Posterior cingulate gyrus (tissue), 11 donors: ENCODE measurements at regions not wholly inside any gene's neighbourhood (a gene's known extent, or its start where the extent isn't known, plus 50 kb on each side); places are given as distances from the start of the nearest gene placed in this dataset.

Experiments used
- DNase-seq, 10 donors: peaks; one replicate each; pipeline versions ENCODE4 v3.0.0 to v3.0.0-alpha.2; 2020 to 2021; ENCODE audit warnings: mixed read lengths in 3 of 10
- intact Hi-C: fragments of 100-400 bp; cut with DNase I; formaldehyde crosslinking; loops from one replicate; pipeline ENCODE4 v1.15.1; 2023

GRCh38 chr6:6704103-6705060, 115.9 kb downstream of the LY86 start:
- intact Hi-C loops = no loop called here

GRCh38 chr6:6705061-6705425, 116.5 kb downstream of the LY86 start:
- no peak for DNase-seq
- intact Hi-C loops = no loop called here

More at GRCh38 chr6:6704103-6705060, 115.9 kb downstream of the LY86 start:
- DNase-seq = no peak

GRCh38 chr6:6705915-6706675, 117.6 kb downstream of the LY86 start:
- no peak for DNase-seq

DNA sequence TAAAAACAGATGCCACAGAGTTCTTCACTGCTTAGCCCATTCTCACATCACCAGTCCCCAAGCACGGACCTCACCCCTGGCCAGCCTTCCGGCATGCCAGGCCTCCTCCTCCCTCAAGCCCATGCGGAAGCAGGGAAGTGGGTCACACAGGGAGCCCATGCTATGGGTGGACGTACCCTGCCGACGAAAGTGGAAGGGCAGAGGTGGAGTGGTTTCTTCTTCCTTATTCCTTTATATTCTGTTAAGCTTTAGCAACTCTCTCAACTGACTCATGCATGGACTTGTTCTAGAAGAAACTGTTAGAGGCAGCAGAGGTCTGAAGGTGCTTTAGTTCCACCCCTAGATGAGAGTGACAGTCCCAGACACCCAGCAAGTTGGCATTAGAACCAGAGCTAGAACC, 118.6 kb downstream of the LY86 start:
- DNase-seq = peak in 2 of 10 donors; percentile 21 to 86

More at GRCh38 chr6:6705915-6706675, 117.6 kb downstream of the LY86 start:
- intact Hi-C loops = no loop called here

DNA sequence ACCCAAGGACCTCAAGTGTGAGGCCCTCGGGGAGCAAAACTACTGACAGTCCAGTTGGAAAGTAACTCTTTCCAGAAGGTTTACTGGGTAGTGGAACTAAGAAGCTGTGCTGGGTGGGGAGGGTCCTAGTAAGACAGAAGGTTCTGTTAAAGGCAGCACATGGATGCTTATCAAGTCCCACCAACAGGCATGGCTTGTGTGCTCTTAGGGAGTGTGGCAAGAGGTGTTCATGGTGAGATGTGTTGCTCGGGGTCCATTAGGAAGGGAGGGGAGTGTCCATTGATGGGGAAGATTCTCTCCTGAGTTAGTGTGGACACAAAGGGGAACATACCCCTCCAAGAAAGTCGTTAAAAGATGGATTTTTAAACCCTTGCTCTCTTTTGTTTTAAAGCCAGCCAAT, 120.6 kb downstream of the LY86 start:
- no peak for DNase-seq
- intact Hi-C loops = no loop called here

More for the DNA sequence above, 118.6 kb downstream of the LY86 start:
- intact Hi-C loops = no loop called here

GRCh38 chr6:6711031-6711785, 122.7 kb downstream of the LY86 start:
- intact Hi-C loops = no loop called here
- no peak for DNase-seq

GRCh38 chr6:6711832-6712448, 123.4 kb downstream of the LY86 start:
- no peak for DNase-seq
- intact Hi-C loops = no loop called here

- DNase-seq = peak in 2 of 10 donors; percentile 74 to 84
- intact Hi-C loops = no loop called here
These were observed 124.2 kb downstream of the LY86 start for GRCh38 chr6:6712449-6713403.

DNA sequence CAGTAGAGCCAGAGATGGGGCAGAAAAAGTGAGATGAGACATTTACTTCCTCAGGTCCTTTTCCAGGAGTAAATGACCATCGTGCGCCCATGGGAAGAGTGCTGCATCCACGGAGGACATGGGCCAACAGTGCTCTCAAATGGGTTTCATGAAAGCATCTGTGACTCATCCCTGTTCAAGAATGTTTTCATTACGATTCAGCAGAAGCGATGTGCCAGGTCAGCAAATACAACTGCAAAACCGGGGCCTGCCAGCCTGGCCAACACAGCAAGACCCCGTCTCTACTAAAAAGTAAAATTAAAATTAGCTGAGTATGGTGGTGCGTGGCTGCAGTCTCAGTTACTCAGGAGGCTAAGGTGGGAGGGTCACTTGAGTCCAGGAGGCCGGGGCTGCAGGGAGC, 125.1 kb downstream of the LY86 start:
- intact Hi-C loops = no loop called here
- DNase-seq = no peak

DNA sequence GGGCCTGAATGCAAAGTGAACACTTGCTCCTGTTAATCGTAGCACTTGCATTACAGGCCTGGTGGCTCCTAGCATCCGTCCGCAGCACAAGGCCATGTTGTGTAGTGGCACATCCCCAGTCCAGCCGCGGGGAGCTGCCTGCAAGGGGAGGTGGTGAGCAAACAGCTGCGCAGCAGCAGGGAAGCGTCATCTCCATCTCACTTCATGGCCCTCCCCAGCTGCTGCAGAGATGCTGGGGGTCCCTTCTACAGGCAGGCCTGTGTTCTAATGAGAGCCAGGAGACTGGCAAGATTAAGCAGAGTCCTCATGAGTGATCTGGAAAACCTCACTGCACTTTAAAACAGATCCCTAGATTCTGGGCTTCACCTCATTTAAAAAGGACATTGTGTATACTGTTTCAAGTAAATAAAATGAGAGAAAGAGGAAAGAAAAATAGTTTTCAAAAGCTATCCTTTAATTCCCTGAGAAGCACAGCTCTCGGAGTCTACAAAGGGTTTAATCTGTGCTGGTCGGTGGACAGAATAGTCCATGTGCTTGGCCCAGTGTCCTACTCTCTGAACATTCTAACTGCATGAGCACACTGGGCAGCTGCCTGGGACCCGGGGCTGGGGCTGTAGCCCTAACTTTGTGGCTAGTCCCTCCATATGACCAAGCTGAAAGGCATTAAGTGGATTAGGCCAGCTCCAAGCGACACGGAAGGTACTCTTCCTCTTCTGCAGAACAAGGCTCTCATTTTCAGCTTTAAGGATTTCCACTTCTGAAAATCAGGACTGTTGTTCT, 125.8 kb downstream of the LY86 start:
- no peak for DNase-seq
- intact Hi-C loops = no loop called here

DNA sequence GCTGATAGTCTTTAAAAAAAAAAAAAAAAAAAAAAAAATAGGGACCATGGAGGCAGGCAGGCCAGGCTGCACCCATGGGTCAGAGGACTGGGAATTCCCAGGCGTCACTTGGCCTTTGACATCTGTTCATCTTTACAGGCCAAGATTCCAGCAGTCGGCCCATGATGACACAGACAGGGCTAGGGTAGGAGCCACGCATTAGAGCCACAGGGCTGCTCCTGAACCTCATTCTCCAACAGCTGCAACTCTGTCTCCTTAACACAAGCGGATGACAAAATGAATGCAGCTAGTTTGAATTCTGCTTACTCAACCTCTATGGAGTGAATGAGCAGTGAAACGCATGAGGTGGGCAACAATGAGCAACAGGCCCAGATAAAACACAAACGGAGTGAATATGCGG, 126.4 kb downstream of the LY86 start:
- intact Hi-C loops = no loop called here
- no peak for DNase-seq

GRCh38 chr6:6715465-6715864, 126.9 kb downstream of the LY86 start:
- intact Hi-C loops = no loop called here
- no peak for DNase-seq

GRCh38 chr6:6716998-6717763, 128.7 kb downstream of the LY86 start:
- DNase-seq = no peak
- intact Hi-C loops = no loop called here

DNA sequence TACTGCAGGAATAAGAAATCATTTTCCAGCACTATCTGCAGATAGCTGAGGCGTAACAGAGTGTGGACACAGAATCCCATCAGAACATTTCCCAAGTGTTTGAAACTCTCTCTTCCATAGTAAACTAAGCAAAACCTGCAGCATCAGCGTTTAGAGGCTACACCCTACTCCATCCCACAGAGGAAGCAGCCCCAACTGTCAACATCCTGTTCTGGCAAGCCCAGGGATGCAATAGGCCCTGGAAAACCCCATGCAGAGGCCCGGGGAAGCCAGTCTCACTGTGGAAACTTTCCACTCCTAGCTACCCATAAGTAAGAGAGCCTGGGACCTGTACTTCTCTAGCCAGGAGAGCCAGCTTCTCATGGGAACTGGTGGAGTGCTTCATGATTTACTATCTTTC, 129.4 kb downstream of the LY86 start:
- DNase-seq = no peak
- intact Hi-C loops = no loop called here

- no peak for DNase-seq
These were observed 133.1 kb downstream of the LY86 start for GRCh38 chr6:6721606-6722005.

GRCh38 chr6:6722195-6722594, 133.7 kb downstream of the LY86 start:
- DNase-seq = no peak
- intact Hi-C loops = no loop called here

More at GRCh38 chr6:6721606-6722005, 133.1 kb downstream of the LY86 start:
- intact Hi-C loops = no loop called here

GRCh38 chr6:6723361-6723760, 134.8 kb downstream of the LY86 start:
- intact Hi-C loops = no loop called here
- DNase-seq = no peak
